Cardiac muscle cell (in vitro differentiated cells and primary cell): ENCODE measurements at regions not wholly inside any gene's neighbourhood (a gene's known extent, or its start where the extent isn't known, plus 50 kb on each side); places are given as distances from the start of the nearest gene placed in this dataset.

ENCODE experiments used
- DNase-seq, 2 donors: peaks; one replicate each; pipeline versions ENCODE4 v3.0.0 to v3.0.0-alpha.2; 2010 to 2017; ENCODE audit warnings: low read depth in 1 of 2, low spot score in 1 of 2
- H3K27ac ChIP-seq: fragments of 200-600 bp; sonication (generic); 2 replicates; pipeline ENCODE4 v1.5.1; 2016
- H3K27me3 ChIP-seq: fragments of 200-600 bp; sonication (generic); 2 replicates; pipeline ENCODE4 v1.6.0; 2016; ENCODE audit warnings: control low read depth
- H3K36me3 ChIP-seq: fragments of 200-600 bp; sonication (generic); 2 replicates; pipeline ENCODE4 v1.5.1; 2016; ENCODE audit warnings: control low read depth
- H3K4me1 ChIP-seq: fragments of 200-600 bp; sonication (generic); 2 replicates; pipeline ENCODE4 v1.8.1; 2017; ENCODE audit warnings: low read depth, mild to moderate bottlenecking, mixed run types
- H3K4me3 ChIP-seq: fragments of 200-600 bp; sonication (generic); 2 replicates; pipeline ENCODE4 v1.5.1; 2016; ENCODE audit warnings: mild to moderate bottlenecking
- H3K9me3 ChIP-seq: fragments of 200-600 bp; sonication (generic); 2 replicates; pipeline ENCODE4 v1.5.1; 2017; ENCODE audit warnings: low read depth, mild to moderate bottlenecking, control low read depth
- TF ChIP-seq, protein P1 (sequence below): IDR thresholded peaks from 2 replicates; pipeline ENCODE4 v1.5.1; 2012; ENCODE audit warnings: low read depth, mild to moderate bottlenecking, low read length

- no peaks in the 10 kb centered on the region for H3K9me3 ChIP-seq
- H3K4me1 ChIP-seq, result no peaks in the 10 kb centered on the region
- H3K27ac ChIP-seq, result no peak overlapping the region
- H3K36me3 ChIP-seq, result no peaks in the 10 kb centered on the region
- TF ChIP-seq, protein P1, sequence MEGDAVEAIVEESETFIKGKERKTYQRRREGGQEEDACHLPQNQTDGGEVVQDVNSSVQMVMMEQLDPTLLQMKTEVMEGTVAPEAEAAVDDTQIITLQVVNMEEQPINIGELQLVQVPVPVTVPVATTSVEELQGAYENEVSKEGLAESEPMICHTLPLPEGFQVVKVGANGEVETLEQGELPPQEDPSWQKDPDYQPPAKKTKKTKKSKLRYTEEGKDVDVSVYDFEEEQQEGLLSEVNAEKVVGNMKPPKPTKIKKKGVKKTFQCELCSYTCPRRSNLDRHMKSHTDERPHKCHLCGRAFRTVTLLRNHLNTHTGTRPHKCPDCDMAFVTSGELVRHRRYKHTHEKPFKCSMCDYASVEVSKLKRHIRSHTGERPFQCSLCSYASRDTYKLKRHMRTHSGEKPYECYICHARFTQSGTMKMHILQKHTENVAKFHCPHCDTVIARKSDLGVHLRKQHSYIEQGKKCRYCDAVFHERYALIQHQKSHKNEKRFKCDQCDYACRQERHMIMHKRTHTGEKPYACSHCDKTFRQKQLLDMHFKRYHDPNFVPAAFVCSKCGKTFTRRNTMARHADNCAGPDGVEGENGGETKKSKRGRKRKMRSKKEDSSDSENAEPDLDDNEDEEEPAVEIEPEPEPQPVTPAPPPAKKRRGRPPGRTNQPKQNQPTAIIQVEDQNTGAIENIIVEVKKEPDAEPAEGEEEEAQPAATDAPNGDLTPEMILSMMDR, result no peak
- peak in 1 of 2 donors; percentile 19 for DNase-seq
- no peaks in the 10 kb centered on the region for H3K27me3 ChIP-seq
- H3K4me3 ChIP-seq, result no peak overlapping the region
Measured at GRCh38 chrX:6363188-6363587, 134.5 kb upstream of the NLGN4X start.

DNA sequence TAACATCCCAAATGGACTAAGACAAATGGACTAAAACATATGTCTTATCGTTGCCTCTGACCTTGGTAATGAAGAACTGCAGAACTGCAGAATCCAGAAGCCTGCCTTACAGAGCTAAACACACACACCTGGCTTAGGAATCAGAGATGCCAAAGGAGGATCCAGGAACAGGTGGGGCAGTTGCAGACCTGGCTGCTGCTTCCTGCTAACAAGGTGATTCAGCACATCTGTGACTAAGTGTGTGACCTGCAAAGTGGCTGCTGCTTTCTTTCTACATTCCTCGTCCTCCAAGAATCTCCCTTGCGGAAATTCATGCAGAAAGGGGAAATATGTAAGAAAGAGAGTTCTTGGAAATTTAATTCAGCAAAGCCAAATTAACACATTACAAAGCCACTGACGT, 96.8 kb upstream of the NLGN4X start:
- no peak overlapping the region for H3K4me3 ChIP-seq
- TF ChIP-seq, protein P1, result no peak
- no peaks in the 10 kb centered on the region for H3K9me3 ChIP-seq
- no peaks in the 10 kb centered on the region for H3K27me3 ChIP-seq
- H3K27ac ChIP-seq, result no peak overlapping the region
- no peaks in the 10 kb centered on the region for H3K36me3 ChIP-seq
- H3K4me1 ChIP-seq, result no peaks in the 10 kb centered on the region
- DNase-seq, result no peak

DNA sequence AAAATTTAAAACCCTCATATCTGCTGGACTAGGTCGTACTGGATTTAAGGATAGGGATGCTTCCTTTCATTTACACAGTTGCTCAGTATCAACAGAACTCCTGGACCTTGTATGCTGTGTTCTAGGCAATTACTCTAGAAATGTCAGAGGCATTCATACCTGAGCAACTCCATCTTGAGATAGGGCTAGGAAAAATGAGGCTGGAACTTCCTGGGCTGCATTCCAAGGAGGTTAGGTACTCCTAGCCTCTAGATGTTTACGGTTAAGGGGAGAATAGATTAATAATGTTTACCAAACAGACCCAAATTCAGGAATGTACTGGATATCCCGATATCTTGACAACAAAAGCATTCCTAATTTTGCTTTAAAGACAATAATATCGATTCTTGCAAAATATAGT, 84.7 kb upstream of the NLGN4X start:
- Histone ChIP-seq H3K36me3 (no peaks in the 10 kb centered on the region), H3K27me3 (no peaks in the 10 kb centered on the region)

GRCh38 chrX:6311540-6311939, 82.9 kb upstream of the NLGN4X start:
- Histone ChIP-seq H3K27ac (no peak overlapping the region), H3K9me3 (no peaks in the 10 kb centered on the region), H3K36me3 (no peaks in the 10 kb centered on the region), H3K4me1 (no peaks in the 10 kb centered on the region), H3K4me3 (no peak overlapping the region), H3K27me3 (no peaks in the 10 kb centered on the region)
- TF ChIP-seq, protein P1, result no peak
- DNase-seq, result no peak

More for the DNA sequence above, 84.7 kb upstream of the NLGN4X start:
- H3K9me3 ChIP-seq, result no peaks in the 10 kb centered on the region
- H3K27ac ChIP-seq, result no peak overlapping the region
- no peaks in the 10 kb centered on the region for H3K4me1 ChIP-seq
- TF ChIP-seq, protein P1, result no peak
- no peak overlapping the region for H3K4me3 ChIP-seq
- no peak for DNase-seq

DNA sequence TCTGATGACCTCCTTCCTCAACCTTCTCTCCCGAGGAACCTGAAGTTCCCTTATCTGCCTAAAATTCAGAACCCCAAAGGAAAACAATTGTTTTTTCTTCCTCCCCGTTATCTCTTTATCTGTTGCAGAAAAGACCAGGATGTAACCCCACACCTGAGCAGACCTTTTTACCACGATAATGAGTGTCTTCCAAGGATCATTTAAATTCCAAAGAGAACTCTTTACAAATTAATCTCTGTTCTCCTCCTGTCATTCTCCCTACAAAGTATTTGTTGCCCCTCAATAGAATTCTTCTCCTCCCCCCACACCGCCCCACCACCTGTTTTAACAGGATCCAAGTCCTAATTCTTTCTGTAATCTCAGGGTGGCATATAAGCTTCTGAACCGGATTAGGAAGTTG, 78.5 kb upstream of the NLGN4X start:
- H3K27ac ChIP-seq, result no peak overlapping the region
- TF ChIP-seq, protein P1, result no peak

DNA sequence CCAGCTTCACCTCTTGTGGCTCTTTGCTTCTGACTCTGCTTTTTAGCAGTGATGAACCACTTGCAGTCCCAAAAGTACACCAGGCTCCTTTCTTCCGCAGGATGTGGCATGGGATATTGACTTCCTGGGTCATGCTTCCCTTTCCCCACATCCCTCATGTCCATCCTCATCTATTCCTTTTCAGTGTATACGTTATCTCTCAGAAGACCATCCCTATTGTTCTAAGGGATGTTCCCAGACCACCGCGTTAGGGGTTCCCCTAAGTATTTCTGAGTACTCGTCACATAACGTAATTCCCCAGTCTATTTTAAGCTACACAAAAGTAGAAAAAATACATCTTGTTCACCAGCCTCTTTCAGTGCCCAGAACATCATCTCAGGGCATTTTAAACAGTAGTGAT, 71.1 kb upstream of the NLGN4X start:
- no peaks in the 10 kb centered on the region for H3K9me3 ChIP-seq
- H3K36me3 ChIP-seq, result no peaks in the 10 kb centered on the region
- H3K27ac ChIP-seq, result no peak overlapping the region
- H3K4me1 ChIP-seq, result no peaks in the 10 kb centered on the region
- no peak for DNase-seq
- H3K27me3 ChIP-seq, result no peaks in the 10 kb centered on the region
- TF ChIP-seq, protein P1, result no peak
- no peak overlapping the region for H3K4me3 ChIP-seq

More for the DNA sequence above, 78.5 kb upstream of the NLGN4X start:
- Histone ChIP-seq H3K4me1 (no peaks in the 10 kb centered on the region), H3K9me3 (no peaks in the 10 kb centered on the region), H3K27me3 (no peaks in the 10 kb centered on the region), H3K4me3 (no peak overlapping the region), H3K36me3 (no peaks in the 10 kb centered on the region)
- no peak for DNase-seq
